GM23248 (cell line): ENCODE measurements at regions not wholly inside any gene's neighbourhood (a gene's known extent, or its start where the extent isn't known, plus 50 kb on each side); places are given as distances from the start of the nearest gene placed in this dataset.

Source experiments
- DNase-seq: peaks from one replicate; pipeline ENCODE4 v3.0.0-alpha.2; 2015
- H2AFZ ChIP-seq: fragments of 200-600 bp; sonication (generic); 2 replicates; pipeline ENCODE4 v1.6.1; 2016; ENCODE audit warnings: antibody characterized with exemption
- H3F3A ChIP-seq: fragments of 200-600 bp; sonication (generic); 2 replicates; pipeline ENCODE4 v1.6.1; 2016; ENCODE audit warnings: mild to moderate bottlenecking, antibody characterized with exemption, mixed run types; ENCODE audit not compliant: insufficient read depth
- H3K27ac ChIP-seq: fragments of 200-600 bp; sonication (generic); 2 replicates; pipeline ENCODE4 v1.5.1; 2016; ENCODE audit warnings: mild to moderate bottlenecking
- H3K27me3 ChIP-seq: fragments of 200-600 bp; sonication (generic); replicated peaks from 2 replicates; pipeline ENCODE4 v1.6.1; 2016; ENCODE audit warnings: mild to moderate bottlenecking; ENCODE audit not compliant: insufficient read depth
- H3K36me3 ChIP-seq: fragments of 200-600 bp; sonication (generic); 2 replicates; pipeline ENCODE4 v1.6.1; 2016; ENCODE audit warnings: low read depth, mild to moderate bottlenecking
- H3K4me1 ChIP-seq: fragments of 200-600 bp; sonication (generic); 2 replicates; pipeline ENCODE4 v1.6.1; 2016; ENCODE audit warnings: mild to moderate bottlenecking; ENCODE audit not compliant: insufficient read depth
- H3K4me2 ChIP-seq: fragments of 200-600 bp; sonication (generic); one replicate; pipeline ENCODE4 v1.6.1; 2016; ENCODE audit warnings: mild to moderate bottlenecking; ENCODE audit not compliant: unreplicated experiment
- H3K4me3 ChIP-seq: fragments of 200-600 bp; sonication (generic); 2 replicates; pipeline ENCODE4 v1.5.1; 2016; ENCODE audit warnings: mild to moderate bottlenecking
- H3K79me2 ChIP-seq: fragments of 200-600 bp; sonication (generic); 2 replicates; pipeline ENCODE4 v1.6.1; 2016; ENCODE audit warnings: mild to moderate bottlenecking; ENCODE audit not compliant: insufficient read depth
- H3K9ac ChIP-seq: fragments of 200-600 bp; sonication (generic); 2 replicates; pipeline ENCODE4 v1.6.1; 2016; ENCODE audit warnings: mild to moderate bottlenecking
- H3K9me2 ChIP-seq: fragments of 200-600 bp; sonication (generic); 2 replicates; pipeline ENCODE4 v1.6.1; 2016; ENCODE audit warnings: mixed run types, mild to moderate bottlenecking, moderate library complexity; ENCODE audit not compliant: insufficient read depth
- H3K9me3 ChIP-seq: fragments of 200-600 bp; sonication (generic); one replicate; pipeline ENCODE4 v1.6.1; 2017; ENCODE audit warnings: low read depth
- H4K20me1 ChIP-seq: fragments of 200-600 bp; sonication (generic); 2 replicates; pipeline ENCODE4 v1.6.0; 2016; ENCODE audit not compliant: insufficient read depth
- EZH2 ChIP-seq: fragments of 200-600 bp; sonication (generic); IDR thresholded peaks from 2 replicates; pipeline ENCODE4 v1.6.1; 2018; ENCODE audit warnings: antibody characterized with exemption, mild to moderate bottlenecking; ENCODE audit not compliant: insufficient read depth, poor library complexity, severe bottlenecking
- EZH2phosphoT487 ChIP-seq: fragments of 200-600 bp; sonication (generic); IDR thresholded peaks from 2 replicates; pipeline ENCODE4 v1.6.1; 2018; ENCODE audit warnings: antibody characterized with exemption, moderate library complexity, mild to moderate bottlenecking, low read depth; ENCODE audit not compliant: insufficient read depth
- WGBS, 2 experiments: methylation state at CpG; one replicate each; pipeline ENCODE4 v1.1.6; 2015 to 2017; ENCODE audit warnings: low lambda C conversion rate in 2 of 2, low coverage in 1 of 2; ENCODE audit errors: missing lambda C conversion rate in 2 of 2; 5-methylcytosine and 5-hydroxymethylcytosine counted together
- in situ Hi-C: fragments of 300-500 bp; cut with MboI; formaldehyde crosslinking; loops from 2 replicates; pipeline ENCODE4 v1.15.0; 2020

DNA sequence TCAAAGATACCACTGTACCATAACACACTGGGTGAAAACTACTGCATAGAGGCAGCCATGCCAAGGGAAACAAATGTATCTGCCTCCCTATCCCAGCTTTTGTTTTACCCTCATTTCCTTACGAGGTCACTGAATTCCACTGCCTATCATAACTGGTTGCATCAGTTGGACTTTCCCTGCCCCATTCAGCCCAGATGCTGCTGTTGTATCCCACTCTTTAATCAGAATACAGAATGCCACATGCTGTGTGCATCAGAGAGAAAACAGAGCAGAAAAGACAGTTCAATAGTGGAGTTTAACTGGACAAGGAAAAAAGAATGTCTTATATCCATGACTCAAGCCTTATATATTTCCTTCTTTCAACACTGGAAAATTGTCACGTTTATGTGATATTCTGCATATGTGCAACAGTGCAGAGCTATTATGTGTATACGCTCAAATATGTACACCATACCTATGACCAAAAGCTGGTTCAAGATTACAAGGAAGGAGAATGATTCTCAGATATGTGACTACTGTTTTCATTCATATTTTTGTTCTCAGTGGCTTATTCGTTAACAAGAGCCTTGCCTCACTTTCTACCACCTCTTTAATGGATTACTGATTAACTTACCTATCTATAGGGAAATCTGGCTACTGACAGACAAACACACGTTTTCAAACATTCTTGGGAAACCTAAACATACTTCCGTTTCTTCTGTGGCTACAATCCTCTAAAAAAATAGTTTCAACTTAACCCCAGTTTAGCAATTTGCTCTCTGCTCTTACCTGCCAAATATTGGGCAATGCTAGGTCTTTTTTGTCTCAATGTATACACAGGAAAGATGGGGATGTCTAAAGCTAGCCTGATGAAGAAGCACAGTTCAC, 378.9 kb downstream of the SMARCA1 start:
- Histone ChIP-seq H3K9me3 (no peaks in the 10 kb centered on the region), H3K27me3 (no peaks in the 10 kb centered on the region), H3F3A (no peaks in the 10 kb centered on the region), H3K27ac (no peak overlapping the region), H3K4me3 (no peak overlapping the region), H3K4me2 (no peak overlapping the region), H3K36me3 (no peaks in the 10 kb centered on the region), H3K79me2 (no peaks in the 10 kb centered on the region), H3K4me1 (no peaks in the 10 kb centered on the region), H4K20me1 (no peaks in the 10 kb centered on the region), H3K9me2 (no peaks in the 10 kb centered on the region), H2AFZ (no peak overlapping the region), H3K9ac (no peak overlapping the region)
- in situ Hi-C loops: no loop called here
- no peak for DNase-seq
- WGBS, 2 experiments: 17 to 20% methylated on average over 6 of the region's 6 CpGs
- TF ChIP-seq EZH2 (no peak), EZH2phosphoT487 (no peak)

GRCh38 chrX:129139837-129140598, 383.3 kb downstream of the SMARCA1 start:
- H3K27ac ChIP-seq: no peak overlapping the region
- H2AFZ ChIP-seq: no peak overlapping the region
- H3K4me2 ChIP-seq: no peak overlapping the region
- no peaks in the 10 kb centered on the region for H3K9me2 ChIP-seq
- no peaks in the 10 kb centered on the region for H3K36me3 ChIP-seq
- H3K27me3 ChIP-seq: no peaks in the 10 kb centered on the region
- TF ChIP-seq EZH2 (no peak), EZH2phosphoT487 (no peak)
- H3K79me2 ChIP-seq: no peaks in the 10 kb centered on the region
- H3K9ac ChIP-seq: no peak overlapping the region
- no peaks in the 10 kb centered on the region for H3K4me1 ChIP-seq
- DNase-seq: no peak
- H4K20me1 ChIP-seq: no peaks in the 10 kb centered on the region
- H3K4me3 ChIP-seq: no peak overlapping the region
- in situ Hi-C loops: no loop called here
- no peaks in the 10 kb centered on the region for H3K9me3 ChIP-seq
- H3F3A ChIP-seq: no peaks in the 10 kb centered on the region

- Histone ChIP-seq H2AFZ (no peak overlapping the region), H3K9ac (no peak overlapping the region), H3K27me3 (no peaks in the 10 kb centered on the region), H3K36me3 (no peaks in the 10 kb centered on the region), H3K4me3 (no peak overlapping the region), H3K27ac (no peak overlapping the region), H3K9me2 (no peaks in the 10 kb centered on the region), H3F3A (no peaks in the 10 kb centered on the region), H3K4me2 (no peak overlapping the region), H4K20me1 (no peaks in the 10 kb centered on the region), H3K79me2 (no peaks in the 10 kb centered on the region), H3K4me1 (no peaks in the 10 kb centered on the region), H3K9me3 (no peaks in the 10 kb centered on the region)
- in situ Hi-C loops: no loop called here
- no peak for TF ChIP-seq EZH2
- TF ChIP-seq EZH2phosphoT487: no peak
- WGBS, 2 experiments: 20 to 26% methylated on average over 5 to 6 of the region's 6 CpGs
- no peak for DNase-seq
These were observed 398.0 kb downstream of the SMARCA1 start for GRCh38 chrX:129125122-129125914.

GRCh38 chrX:129123795-129124194, 399.5 kb downstream of the SMARCA1 start:
- Histone ChIP-seq H3K4me2 (no peak overlapping the region), H3K4me3 (no peak overlapping the region), H3K4me1 (no peaks in the 10 kb centered on the region), H3K27me3 (no peaks in the 10 kb centered on the region), H3K79me2 (no peaks in the 10 kb centered on the region), H4K20me1 (no peaks in the 10 kb centered on the region), H3K9me3 (no peaks in the 10 kb centered on the region), H3K9me2 (no peaks in the 10 kb centered on the region), H3F3A (no peaks in the 10 kb centered on the region), H3K27ac (no peak overlapping the region), H3K36me3 (no peaks in the 10 kb centered on the region), H3K9ac (no peak overlapping the region), H2AFZ (no peak overlapping the region)
- in situ Hi-C loops: no loop called here
- 24 to 40% methylated on average over 6 of the region's 6 CpGs for WGBS, 2 experiments
- no peak for DNase-seq
- TF ChIP-seq EZH2 (no peak), EZH2phosphoT487 (no peak)
